ENCODE measurements at regions not wholly inside any gene's neighbourhood (a gene's known extent, or its start where the extent isn't known, plus 50 kb on each side); places are given as distances from the start of the nearest gene placed in this dataset.

- DNase-seq: no peak
These were observed 430.1 kb downstream of the FBXO15 start for GRCh38 chr18:73717570-73717969.

DNA sequence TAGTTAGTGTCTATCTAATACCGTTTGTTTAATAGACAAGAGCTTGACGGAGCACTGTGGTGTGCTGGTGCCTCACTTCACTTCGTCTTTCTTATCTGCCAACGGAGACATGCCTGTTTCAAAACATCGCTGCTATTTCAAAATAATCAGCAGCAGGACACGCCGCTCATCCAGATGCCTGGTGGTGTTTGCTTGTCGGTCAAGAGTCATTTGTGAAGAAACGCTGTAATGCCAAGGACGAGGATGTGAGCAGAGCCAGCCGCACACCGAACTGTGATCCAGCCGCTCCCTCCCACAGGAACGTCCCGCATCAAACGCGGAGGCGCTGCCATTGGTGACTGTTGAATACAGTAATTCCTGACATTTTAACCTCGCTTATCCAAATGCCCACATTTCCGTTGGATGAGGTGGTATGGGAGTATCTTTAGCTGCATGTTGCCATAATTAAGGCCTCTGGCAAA is 432.4 kb downstream of the FBXO15 start:
- no peak for DNase-seq

GRCh38 chr18:73714466-73714865 is 433.2 kb downstream of the FBXO15 start:
- no peak for DNase-seq

- DNase-seq: no peak
These were observed 436.4 kb downstream of the FBXO15 start for GRCh38 chr18:73711256-73711655.

- no peak for DNase-seq
These were observed 439.0 kb downstream of the FBXO15 start for GRCh38 chr18:73708591-73708990.

- no peak for DNase-seq
These were observed 440.6 kb downstream of the FBXO15 start for GRCh38 chr18:73707035-73707434.

GRCh38 chr18:73697353-73697752 is 450.3 kb downstream of the FBXO15 start:
- DNase-seq: no peak

DNA sequence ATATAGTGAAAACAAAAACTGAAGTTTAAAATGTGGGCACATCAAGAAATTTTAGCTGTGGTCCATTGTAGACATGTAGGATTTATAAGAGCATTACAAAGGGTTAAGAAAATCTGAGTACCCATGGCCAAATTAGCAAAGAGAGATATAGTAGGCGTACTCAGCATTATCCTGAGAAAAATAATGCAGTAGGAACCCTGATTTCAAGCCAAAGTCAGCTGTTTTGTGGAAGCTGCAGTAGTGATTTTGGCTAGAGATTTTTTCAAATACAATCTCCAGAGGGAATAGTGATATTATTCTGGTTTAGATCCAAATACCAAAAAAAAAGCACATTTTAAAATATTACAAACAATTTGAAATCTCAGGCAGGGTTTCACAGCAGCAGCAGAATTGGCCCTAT is 450.9 kb downstream of the FBXO15 start:
- DNase-seq: no peak

DNA sequence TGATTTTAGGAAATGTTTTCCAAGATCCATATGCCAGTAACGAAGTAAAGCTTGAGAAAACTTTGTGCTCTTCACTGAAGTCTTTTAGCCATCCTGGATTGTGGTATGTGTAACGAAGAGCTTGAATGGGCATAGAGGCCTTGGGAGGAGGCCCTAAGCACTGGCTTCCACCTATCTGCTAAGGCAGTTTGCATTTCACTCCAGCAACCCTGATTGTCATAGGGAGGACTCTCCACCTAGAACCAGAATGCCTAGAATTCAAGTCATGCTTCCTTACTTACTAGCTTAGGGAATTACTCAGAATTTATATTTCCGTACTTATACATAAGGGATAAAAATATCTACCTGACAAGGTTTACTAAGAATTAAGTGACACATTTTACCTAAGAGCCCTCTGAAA is 451.5 kb downstream of the FBXO15 start:
- no peak for DNase-seq

DNA sequence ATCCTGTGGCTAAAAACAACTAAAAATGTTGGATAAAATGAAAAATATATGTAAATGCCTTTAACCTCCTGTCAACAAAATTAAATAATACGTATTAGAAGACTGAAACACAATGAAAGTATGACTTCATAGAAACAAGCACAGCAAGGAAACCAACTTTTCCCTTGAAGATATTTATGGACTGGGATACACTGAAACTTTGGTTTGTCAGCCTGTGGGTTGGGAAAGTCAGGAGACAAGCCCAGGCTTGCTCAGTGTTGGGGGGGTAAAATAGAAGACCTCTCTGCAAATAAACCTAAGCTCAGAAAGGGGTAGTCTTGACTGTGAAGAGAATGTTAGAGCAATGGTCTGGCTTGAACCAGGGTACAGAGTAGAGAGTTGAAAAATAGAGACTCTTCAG is 454.5 kb downstream of the FBXO15 start:
- no peak for DNase-seq

GRCh38 chr18:73691624-73692023 is 456.0 kb downstream of the FBXO15 start:
- DNase-seq: no peak

GRCh38 chr18:73691118-73691517 is 456.5 kb downstream of the FBXO15 start:
- DNase-seq: no peak

GRCh38 chr18:73690222-73690621 is 457.4 kb downstream of the FBXO15 start:
- no peak for DNase-seq

DNA sequence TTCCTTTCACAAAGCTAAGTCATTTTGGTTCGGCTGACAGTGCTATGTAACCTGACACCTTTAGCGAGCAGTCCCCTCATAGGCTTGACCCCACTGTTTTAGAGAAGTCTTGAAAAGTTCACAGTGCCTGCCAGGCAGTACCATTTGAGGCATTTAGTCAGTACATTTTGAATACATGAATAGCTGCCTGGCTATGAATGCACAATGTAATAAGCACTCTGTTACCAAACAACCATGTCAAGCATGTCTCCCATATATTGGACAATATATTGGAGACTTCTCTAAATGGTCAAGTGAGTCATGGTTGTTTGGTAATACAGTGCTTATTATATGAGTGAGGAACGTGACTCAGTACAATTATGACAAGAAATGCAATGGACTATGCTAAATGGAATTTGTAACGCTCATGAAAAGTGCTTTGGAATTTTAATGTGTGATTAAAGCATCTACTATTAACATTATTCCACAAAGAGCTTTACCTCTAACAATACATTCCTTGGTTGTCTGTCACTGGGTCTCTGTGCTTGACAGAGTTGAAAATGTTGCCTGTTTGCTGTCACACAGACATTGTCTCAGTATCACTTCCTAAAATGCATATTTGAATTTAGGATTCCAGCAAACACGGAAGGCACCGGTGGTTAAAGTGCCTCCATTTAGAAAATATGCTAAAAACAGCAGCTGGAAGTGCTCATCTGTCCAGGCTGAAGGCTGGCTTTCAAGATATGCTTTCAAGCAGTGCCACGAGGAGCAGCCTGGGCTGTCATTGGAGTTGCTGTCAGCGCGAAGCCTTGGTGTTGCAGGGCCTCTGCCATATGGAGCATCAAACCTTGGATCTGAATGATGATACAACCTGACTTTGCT is 458.6 kb downstream of the FBXO15 start:
- no peak for DNase-seq

GRCh38 chr18:73688161-73688560 is 459.5 kb downstream of the FBXO15 start:
- no peak for DNase-seq

- no peak for DNase-seq
These were observed 463.0 kb downstream of the FBXO15 start for GRCh38 chr18:73684647-73685046.

GRCh38 chr18:73683409-73684238 is 464.0 kb downstream of the FBXO15 start:
- no peak for DNase-seq

- no peak for DNase-seq
These were observed 465.7 kb downstream of the FBXO15 start for GRCh38 chr18:73681912-73682311.

DNA sequence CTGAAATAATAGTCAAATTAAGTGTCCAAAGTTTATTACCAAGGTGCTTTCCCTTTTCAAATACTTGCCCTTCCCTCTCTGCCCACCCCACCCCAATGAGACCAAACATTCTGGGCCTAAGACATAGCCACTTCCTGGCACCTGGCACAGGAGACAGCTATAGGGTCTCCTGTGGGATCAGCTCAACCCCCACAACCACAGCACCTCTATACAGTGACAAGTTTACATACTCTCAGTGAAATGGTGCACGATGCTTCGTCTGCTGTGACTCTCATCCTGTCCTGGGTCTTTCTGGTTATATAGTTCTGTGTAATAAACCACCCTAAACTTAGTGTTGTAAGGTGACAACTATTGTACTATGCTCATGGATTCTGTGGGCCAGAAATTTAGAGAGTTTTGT is 466.2 kb downstream of the FBXO15 start:
- DNase-seq: no peak

GRCh38 chr18:73679941-73680712 is 467.5 kb downstream of the FBXO15 start:
- DNase-seq: no peak

GRCh38 chr18:73677450-73677849 is 470.2 kb downstream of the FBXO15 start:
- no peak for DNase-seq

GRCh38 chr18:73674125-73674865 is 473.3 kb downstream of the FBXO15 start:
- no peak for DNase-seq
